ENCODE measurements at regions not wholly inside any gene's neighbourhood (a gene's known extent, or its start where the extent isn't known, plus 50 kb on each side); places are given as distances from the start of the nearest gene placed in this dataset.
A peak's percentile ranks its signal among the peaks of the same experiment; 100 is the strongest.

- DNase-seq, result no peak
Measured at GRCh38 chr20:24739746-24740145, 209.3 kb upstream of the CST7 start.

- DNase-seq, result no peak
Measured at GRCh38 chr20:24741493-24742072, 207.5 kb upstream of the CST7 start.

- no peak for DNase-seq
Measured at GRCh38 chr20:24742436-24742835, 206.6 kb upstream of the CST7 start.

- DNase-seq, result no peak
Measured at GRCh38 chr20:24742989-24743388, 206.1 kb upstream of the CST7 start.

GRCh38 chr20:24743641-24744040 is 205.4 kb upstream of the CST7 start:
- no peak for DNase-seq

- DNase-seq, result no peak
Measured at GRCh38 chr20:24744747-24745146, 204.3 kb upstream of the CST7 start.

DNA sequence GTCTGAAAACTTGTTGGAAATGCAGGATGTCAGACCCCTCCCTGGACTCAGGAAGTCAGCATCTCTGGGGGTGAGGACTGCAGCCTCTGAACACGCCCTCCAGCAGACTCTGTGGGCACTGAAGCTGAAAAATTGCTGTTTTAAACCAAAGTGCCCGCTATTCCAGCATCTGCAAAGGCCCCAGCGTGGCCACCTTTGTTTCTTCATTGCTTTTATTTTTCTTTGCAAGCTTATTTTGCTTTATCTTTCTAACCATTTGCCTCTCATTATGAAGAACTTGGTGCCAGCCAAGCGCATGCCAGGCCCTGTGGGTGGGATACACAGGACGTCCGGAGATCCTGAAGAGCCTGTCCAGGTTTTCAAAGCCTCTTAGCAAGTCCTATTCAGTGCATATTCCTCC is 203.9 kb upstream of the CST7 start:
- no peak for DNase-seq

- no peak for DNase-seq
Measured at GRCh38 chr20:24745617-24746350, 203.3 kb upstream of the CST7 start.

DNA sequence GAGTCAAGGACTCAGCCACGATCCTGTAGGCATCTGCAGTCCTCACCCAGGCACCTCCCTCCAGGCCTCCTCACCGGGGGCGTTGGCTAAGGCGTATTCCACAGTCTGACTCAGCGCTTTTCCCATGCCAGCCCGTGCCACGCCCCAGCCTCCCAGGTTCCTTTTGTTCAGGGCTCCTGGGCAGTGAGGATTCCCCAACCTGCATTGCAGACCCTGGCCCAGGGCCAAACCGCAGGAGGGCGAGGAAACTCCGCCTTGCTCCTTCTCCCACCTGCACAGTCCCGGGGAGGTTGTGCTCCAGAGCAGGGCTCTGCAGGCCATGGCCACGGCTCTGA is 202.8 kb upstream of the CST7 start:
- DNase-seq, result peak; percentile 76

DNA sequence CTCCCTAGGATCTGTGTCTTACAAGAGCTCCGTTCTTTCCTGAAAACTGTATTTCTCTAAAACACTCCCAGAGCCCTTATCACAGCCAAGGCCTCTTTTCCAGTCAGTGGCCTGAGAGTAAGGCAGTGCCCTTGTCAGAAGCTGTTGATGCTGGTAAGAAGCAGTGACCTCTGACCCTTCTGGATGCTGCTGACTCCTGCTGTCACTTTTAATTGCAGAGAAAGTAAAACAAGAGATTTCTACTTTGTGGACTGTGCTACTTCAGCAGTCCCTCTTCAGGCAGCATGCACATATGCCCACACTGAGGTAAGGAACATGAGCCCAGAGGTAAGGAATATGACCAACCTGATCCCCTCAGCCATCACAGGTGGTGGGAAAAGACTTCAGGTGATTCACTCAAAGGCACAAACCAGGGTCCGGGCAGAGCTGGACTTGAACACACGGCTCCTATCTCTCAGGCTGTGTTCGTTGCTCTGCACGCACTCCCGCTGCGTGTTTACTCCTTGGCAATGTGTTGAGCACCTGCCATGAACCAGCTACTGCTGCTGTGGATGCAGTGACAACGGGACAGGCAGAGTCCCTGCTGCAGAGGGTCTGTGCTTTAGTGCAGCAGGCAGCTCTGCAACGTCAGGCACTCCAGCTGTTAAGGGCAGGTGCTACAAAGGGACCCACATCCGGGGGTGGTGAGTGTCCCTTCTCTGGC is 201.9 kb upstream of the CST7 start:
- no peak for DNase-seq

GRCh38 chr20:24747881-24748595 is 201.0 kb upstream of the CST7 start:
- no peak for DNase-seq

DNA sequence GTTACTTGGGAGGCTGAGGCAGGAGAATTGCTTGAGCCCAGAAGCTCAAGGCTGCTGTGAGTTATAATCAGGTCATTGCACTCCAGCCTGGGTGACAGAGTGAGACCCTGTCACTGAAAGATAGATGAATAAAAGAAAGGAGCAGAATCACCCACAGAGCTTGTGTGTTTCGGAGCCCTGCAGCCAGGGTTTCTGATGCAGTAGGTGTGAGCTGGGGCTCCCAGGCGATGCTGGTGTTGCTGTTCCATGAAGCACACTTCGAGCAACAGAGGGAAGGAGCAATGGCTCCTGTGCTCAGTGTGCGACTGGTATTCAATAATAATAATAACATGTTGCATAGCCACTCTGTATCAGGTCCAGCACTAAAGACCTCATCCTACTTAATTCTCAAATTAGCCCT is 197.5 kb upstream of the CST7 start:
- no peak for DNase-seq

GRCh38 chr20:24752612-24753011 is 196.5 kb upstream of the CST7 start:
- no peak for DNase-seq

DNA sequence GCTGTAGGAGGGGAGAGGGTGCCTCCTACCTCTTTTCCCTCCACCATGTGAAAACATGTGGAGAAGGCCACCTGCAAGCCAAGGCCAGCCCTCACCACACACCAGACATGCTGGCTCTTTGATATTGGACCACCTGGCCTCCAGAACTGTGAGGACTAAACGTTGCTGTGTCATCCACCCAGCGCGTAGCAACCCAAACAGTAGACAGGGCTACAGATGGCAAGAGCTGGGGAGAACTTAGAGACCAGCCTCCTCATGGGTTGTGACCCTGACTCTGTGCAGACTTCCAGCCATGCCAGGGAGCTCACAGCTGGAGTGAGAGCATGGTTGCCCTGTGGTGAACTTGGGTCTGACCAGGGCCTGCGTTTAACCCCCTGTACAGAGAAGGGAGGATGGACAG is 195.9 kb upstream of the CST7 start:
- DNase-seq, result no peak

- DNase-seq, result no peak
Measured at GRCh38 chr20:24754691-24755090, 194.4 kb upstream of the CST7 start.

- DNase-seq, result peak; percentile 24
Measured at GRCh38 chr20:24755411-24755922, 193.6 kb upstream of the CST7 start.

GRCh38 chr20:24756292-24757025 is 192.6 kb upstream of the CST7 start:
- no peak for DNase-seq

GRCh38 chr20:24761220-24762065 is 187.6 kb upstream of the CST7 start:
- DNase-seq, result no peak

GRCh38 chr20:24762371-24762770 is 186.7 kb upstream of the CST7 start:
- no peak for DNase-seq

DNA sequence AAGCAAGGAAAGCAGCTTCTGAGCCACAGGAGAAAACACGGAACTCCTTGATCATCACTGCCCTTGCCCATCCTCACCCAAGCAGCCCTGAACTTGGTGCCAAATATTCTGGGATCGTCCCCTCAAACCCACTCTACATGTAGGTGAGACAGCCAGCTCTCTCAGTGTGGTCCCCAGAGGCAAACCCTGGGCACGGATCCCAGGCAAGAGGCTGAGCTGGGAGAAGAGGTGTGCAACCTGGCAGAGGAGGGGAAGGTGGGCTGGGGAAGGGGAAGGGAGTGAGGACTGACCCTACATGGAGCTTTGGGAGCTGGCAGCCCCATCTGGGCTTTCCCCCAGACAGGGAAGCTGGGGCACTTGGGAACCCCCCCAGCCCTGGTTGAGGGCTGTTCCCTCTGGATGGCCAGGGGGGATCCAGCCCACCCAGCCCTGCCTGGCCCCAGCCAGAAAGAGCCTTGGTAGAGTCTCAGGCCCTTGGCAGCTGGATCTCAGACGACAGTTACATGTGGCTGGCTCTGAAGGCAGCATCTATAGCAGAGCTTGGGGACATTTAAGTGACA is 186.2 kb upstream of the CST7 start:
- no peak for DNase-seq

DNA sequence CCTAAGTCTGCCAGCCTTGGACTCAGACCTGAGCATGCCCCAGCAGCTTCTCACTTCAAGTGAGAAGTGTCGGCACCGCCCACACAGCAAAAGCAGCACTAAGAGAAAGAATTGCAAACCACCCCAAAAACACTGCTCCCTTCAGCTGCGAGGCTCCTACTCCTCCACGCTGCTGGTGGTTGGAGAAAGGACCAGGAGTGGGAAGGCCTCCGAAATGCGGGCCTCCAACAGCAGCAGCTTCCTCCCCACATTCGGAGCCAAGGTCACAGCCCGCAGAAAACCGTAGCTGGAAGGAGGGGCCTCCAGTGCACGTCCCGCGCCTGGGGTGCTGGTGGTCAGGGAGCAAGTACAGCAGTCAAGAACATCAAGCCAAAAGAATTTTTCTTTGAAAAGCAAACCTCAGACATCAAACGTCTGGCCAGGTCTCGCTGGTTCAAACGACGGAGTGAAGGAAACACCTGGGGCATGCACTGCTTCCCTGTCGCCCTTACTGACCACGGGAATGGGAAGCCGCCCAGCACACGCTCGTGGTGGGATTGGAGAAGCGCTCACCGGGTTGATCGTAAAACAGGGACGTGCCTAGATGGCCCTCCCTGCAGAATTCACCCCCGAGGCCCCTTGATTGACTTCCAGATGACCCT is 185.6 kb upstream of the CST7 start:
- no peak for DNase-seq

Measured in DMS 273 treated with DMSO at 0.1 percent for 48 hours (cell line).